ENCODE measurements at regions not wholly inside any gene's neighbourhood (a gene's known extent, or its start where the extent isn't known, plus 50 kb on each side); places are given as distances from the start of the nearest gene placed in this dataset.
A peak's percentile ranks its signal among the peaks of the same experiment; 100 is the strongest.

- DNase-seq: no peak
Observed at GRCh38 chr16:14360326-14361037, 269.6 kb downstream of the PARN start.

- peak; percentile 3 for DNase-seq
Observed at GRCh38 chr16:14358697-14359305, 271.3 kb downstream of the PARN start.

GRCh38 chr16:14357328-14357727 lies 272.7 kb downstream of the PARN start:
- no peak for DNase-seq

- DNase-seq: no peak
Observed at GRCh38 chr16:14356064-14356463, 274.0 kb downstream of the PARN start.

GRCh38 chr16:14354561-14355351 lies 275.3 kb downstream of the PARN start:
- DNase-seq: peak; percentile 94

GRCh38 chr16:14353340-14353739 lies 276.7 kb downstream of the PARN start:
- no peak for DNase-seq

GRCh38 chr16:14351647-14352046 lies 278.4 kb downstream of the PARN start:
- no peak for DNase-seq

- no peak for DNase-seq
Observed at GRCh38 chr16:14350626-14351025, 279.4 kb downstream of the PARN start.

- no peak for DNase-seq
Observed at GRCh38 chr16:14350081-14350480, 279.0 kb downstream of the MRTFB start.

GRCh38 chr16:14347706-14348105 lies 276.6 kb downstream of the MRTFB start:
- no peak for DNase-seq

- no peak for DNase-seq
Observed at GRCh38 chr16:14346278-14347142, 275.4 kb downstream of the MRTFB start.

- peak; percentile 65 for DNase-seq
Observed at GRCh38 chr16:14345512-14346115, 274.5 kb downstream of the MRTFB start.

- DNase-seq: no peak
Observed at GRCh38 chr16:14344945-14345344, 273.8 kb downstream of the MRTFB start.

- DNase-seq: no peak
Observed at GRCh38 chr16:14344292-14344691, 273.2 kb downstream of the MRTFB start.

GRCh38 chr16:14341324-14342225 lies 270.5 kb downstream of the MRTFB start:
- no peak for DNase-seq

- no peak for DNase-seq
Observed at GRCh38 chr16:14339694-14340093, 268.6 kb downstream of the MRTFB start.

GRCh38 chr16:14338969-14339368 lies 267.9 kb downstream of the MRTFB start:
- DNase-seq: no peak

GRCh38 chr16:14338236-14338635 lies 267.1 kb downstream of the MRTFB start:
- DNase-seq: no peak

GRCh38 chr16:14337303-14338191 lies 266.4 kb downstream of the MRTFB start:
- DNase-seq: no peak

- no peak for DNase-seq
Observed at GRCh38 chr16:14335297-14335696, 264.2 kb downstream of the MRTFB start.
